Dedifferentiated amniotic fluid mesenchymal stem cell (primary cell): ENCODE measurements at regions not wholly inside any gene's neighbourhood (a gene's known extent, or its start where the extent isn't known, plus 50 kb on each side); places are given as distances from the start of the nearest gene placed in this dataset.

Source experiments
- DNase-seq: peaks from one replicate; pipeline ENCODE4 v3.0.0-alpha.2; 2016; ENCODE audit errors: extremely low spot score

GRCh38 chr17:72258711-72259110, 137.9 kb downstream of the SOX9 start:
- no peak for DNase-seq

- no peak for DNase-seq
These were observed 139.1 kb downstream of the SOX9 start for GRCh38 chr17:72259922-72260321.

DNA sequence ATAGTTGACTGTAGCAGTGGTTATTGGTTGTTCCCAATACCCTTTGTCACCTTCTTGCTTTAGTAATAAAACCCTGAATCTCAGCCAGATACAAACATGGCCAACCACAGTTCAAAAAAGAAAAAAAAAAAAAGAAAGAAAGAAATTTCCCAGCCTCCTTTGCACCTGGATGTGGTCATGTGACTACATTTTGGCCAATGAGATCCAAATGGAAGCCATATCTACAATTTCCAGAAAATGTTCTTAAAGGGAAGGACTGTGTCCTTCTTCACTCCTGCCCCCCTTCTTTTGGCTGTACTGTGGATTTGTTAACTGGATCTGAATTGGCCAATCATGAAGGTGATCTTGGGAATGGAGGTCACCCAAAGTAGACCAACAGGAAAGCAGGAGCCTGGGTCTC, 141.9 kb downstream of the SOX9 start:
- DNase-seq: no peak

GRCh38 chr17:72264682-72265405, 144.0 kb downstream of the SOX9 start:
- DNase-seq: no peak

- no peak for DNase-seq
These were observed 145.4 kb downstream of the SOX9 start for GRCh38 chr17:72266112-72266775.

DNA sequence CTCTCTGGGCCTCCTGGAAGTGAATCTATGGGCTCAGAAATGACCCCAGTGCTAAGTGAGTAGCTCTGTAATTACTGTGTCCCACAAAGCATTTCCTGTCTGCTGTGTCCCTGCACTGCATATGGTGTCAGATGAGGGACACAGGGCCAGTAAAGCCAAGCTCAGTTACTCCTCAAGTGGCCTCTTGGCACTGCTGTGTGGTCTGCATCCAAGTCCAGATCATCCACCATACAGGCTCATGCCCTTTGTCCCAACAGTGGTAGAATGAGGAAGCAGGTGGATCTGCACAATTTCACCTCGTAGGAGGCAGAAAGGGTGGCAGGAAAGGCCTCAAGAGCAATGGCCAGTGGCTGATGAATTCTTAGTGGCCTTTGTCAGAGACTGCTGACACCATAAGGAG, 146.8 kb downstream of the SOX9 start:
- DNase-seq: no peak

- no peak for DNase-seq
These were observed 147.6 kb downstream of the SOX9 start for GRCh38 chr17:72268431-72268830.

- no peak for DNase-seq
These were observed 149.6 kb downstream of the SOX9 start for GRCh38 chr17:72270273-72270924.

GRCh38 chr17:72271603-72272002, 150.8 kb downstream of the SOX9 start:
- DNase-seq: no peak

DNA sequence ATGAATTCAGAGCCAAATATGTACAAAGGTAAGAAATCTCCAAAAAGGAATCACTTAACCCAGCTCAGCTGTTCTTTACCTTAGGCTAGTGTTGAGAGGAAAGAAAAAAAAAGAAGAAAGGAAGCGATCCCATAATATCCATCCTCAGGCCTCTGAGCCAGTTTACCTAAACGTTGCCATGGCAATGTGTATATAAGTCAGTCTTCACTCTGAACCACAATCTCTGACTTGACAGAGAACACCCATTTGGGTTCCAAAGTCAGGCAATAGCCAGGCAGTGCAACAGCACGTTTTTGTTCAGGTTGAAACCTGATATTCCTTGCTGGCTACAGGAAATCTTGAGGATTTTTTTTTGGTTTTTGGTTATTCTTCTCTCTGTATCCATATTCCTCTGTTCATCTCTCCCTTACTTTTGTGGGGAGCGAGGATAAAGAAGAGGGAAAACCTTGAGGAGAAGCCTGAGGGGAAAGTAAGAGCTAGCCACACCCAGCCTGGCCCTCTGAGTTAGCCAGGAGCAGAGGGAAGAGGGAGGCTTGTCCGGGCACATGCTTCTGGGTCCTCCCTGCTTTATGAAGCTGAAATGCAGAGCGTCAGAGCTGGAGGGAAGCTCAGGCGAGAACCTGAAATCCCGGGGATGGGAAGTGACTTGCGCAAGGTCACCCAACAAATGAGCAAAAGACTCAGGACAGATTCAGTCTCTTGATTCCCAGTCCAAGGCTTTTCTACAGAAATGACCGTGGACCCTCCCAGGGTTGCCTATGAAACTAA, 152.7 kb downstream of the SOX9 start:
- DNase-seq: no peak

- DNase-seq: no peak
These were observed 153.8 kb downstream of the SOX9 start for GRCh38 chr17:72274614-72275013.

DNA sequence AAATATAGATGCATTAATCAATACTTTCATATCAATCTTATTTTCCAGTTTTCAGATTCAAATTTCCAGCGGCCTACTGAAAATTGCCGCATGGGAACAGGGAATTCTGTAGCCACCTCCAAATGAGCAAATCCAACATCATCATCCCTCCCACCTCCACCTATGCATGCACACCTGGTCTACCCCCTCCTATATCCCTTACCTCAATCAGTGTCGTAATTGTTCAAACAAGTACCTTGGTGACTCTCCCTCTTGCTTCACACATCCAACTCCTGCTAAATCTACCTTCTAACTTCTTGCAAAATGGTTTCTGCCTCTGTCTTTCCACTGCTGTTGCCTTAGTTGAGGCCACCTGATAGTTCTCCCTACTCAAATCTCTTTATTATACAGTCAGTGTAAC, 160.1 kb downstream of the SOX9 start:
- DNase-seq: no peak

DNA sequence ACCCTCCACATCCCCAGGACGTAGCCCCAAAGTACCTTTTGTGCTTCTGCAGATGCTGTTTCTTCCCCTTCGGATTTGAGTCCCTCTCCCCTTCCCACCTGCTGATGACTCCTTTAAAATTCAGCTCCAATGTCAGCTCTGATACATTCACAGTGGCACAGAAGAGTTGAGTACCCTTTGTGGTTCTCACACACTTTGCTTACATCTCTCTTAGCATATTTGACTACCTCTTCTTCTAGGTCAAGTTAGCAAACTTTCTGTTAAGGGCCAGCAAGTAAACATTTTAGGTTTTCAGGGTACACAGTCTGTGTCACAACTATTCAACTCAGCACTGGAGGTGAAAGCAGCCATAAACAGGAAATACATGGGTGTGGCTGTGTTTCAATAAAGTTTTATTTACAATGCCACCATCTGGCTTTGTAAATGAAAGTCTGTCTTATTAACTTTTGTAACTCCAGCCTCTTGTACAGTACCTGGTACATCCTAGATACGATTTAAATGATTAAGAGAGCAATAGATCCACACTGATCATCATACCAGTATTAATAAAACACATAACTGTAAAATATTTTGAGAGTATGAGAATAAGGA, 161.7 kb downstream of the SOX9 start:
- DNase-seq: no peak

GRCh38 chr17:72284806-72285205, 164.0 kb downstream of the SOX9 start:
- DNase-seq: no peak

GRCh38 chr17:72287586-72287985, 166.8 kb downstream of the SOX9 start:
- DNase-seq: no peak

- DNase-seq: no peak
These were observed 173.7 kb downstream of the SOX9 start for GRCh38 chr17:72294487-72294893.

DNA sequence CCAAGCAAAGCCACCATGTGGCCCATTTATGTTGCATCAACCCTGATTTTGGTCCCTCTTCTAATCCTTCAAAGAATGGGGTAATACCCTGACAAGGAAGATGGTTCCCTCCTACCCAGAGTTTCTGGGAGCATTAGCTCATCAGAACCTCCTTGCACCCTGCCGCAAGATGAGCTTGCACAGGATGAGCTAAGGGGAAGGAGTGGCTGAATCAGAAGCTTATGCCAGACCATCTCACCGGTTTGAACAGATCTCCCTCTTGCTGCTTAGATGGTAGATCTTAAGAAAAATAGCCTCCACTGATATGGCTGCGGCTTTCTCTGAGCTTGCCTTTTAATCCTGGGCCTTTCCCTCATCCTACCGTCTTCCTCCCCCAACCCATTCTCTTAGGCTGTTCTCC, 175.1 kb downstream of the SOX9 start:
- no peak for DNase-seq

GRCh38 chr17:72296456-72296855, 175.6 kb downstream of the SOX9 start:
- DNase-seq: no peak

DNA sequence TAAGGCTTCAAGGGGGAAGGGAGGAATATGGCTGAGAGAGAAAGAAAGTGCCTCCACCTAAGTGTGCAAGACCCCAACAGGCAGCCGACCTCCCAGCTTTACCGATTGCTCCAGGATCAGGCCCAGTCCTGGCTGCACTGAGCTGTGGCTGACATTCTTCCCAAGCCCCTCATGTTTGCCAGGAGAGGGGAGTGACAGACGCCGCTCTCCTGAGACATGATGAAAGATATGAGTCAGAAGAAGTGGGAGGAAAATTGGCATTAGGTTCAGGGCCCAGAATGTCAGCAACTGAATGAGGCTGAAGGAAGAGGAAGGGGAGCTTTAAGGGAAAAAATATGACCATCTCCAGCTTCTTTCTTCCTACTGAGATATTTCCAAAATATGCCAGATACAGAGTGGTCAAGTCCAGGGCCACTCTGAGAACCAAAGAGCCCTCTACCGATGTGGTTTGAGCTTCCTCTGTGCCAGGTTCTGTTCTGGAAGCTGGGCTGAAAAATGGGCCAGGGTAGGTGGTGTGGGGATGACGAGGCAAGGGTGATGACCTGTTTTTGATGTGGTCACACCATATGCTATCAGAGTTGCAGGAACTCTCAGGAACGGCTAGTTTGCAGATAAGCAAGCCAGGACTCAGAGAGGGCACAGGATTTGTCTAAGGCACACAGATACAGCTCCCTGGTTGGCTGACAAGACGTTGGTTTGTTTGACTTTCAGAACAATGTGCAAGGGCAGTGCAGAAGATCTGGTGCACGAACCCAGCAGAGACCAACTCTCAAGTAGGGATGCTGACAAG, 176.7 kb downstream of the SOX9 start:
- peak; percentile 24 for DNase-seq

- DNase-seq: no peak
These were observed 178.3 kb downstream of the SOX9 start for GRCh38 chr17:72299100-72299499.

GRCh38 chr17:72299592-72299991, 178.8 kb downstream of the SOX9 start:
- no peak for DNase-seq
